HL-60 (cell line): ENCODE measurements at regions not wholly inside any gene's neighbourhood (a gene's known extent, or its start where the extent isn't known, plus 50 kb on each side); places are given as distances from the start of the nearest gene placed in this dataset.

Experiments used
- GABPA ChIP-seq: IDR thresholded peaks from 2 replicates; pipeline ENCODE4 v1.6.1; 2012; ENCODE audit warnings: low read depth
- POLR2AphosphoS5 ChIP-seq: IDR thresholded peaks from 2 replicates; pipeline ENCODE4 v1.6.1; 2012; ENCODE audit warnings: low read depth
- SPI1 ChIP-seq: IDR thresholded peaks from 2 replicates; pipeline ENCODE4 v1.6.1; 2012; ENCODE audit warnings: low read depth, mild to moderate bottlenecking, borderline replicate concordance
- TF ChIP-seq, protein P1 (sequence below): IDR thresholded peaks from one replicate; pipeline ENCODE4 v1.5.1; 2011; ENCODE audit warnings: low read length, control low read depth, inconsistent platforms; ENCODE audit not compliant: insufficient read depth

- TF ChIP-seq GABPA (no peak), SPI1 (no peak), POLR2AphosphoS5 (no peak)
- TF ChIP-seq, protein P1, sequence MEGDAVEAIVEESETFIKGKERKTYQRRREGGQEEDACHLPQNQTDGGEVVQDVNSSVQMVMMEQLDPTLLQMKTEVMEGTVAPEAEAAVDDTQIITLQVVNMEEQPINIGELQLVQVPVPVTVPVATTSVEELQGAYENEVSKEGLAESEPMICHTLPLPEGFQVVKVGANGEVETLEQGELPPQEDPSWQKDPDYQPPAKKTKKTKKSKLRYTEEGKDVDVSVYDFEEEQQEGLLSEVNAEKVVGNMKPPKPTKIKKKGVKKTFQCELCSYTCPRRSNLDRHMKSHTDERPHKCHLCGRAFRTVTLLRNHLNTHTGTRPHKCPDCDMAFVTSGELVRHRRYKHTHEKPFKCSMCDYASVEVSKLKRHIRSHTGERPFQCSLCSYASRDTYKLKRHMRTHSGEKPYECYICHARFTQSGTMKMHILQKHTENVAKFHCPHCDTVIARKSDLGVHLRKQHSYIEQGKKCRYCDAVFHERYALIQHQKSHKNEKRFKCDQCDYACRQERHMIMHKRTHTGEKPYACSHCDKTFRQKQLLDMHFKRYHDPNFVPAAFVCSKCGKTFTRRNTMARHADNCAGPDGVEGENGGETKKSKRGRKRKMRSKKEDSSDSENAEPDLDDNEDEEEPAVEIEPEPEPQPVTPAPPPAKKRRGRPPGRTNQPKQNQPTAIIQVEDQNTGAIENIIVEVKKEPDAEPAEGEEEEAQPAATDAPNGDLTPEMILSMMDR, result no peak
Observed at GRCh38 chr17:6350806-6351205, 84.1 kb downstream of the AIPL1 start.
